Keratinocyte (primary cell): ENCODE measurements at regions not wholly inside any gene's neighbourhood (a gene's known extent, or its start where the extent isn't known, plus 50 kb on each side); places are given as distances from the start of the nearest gene placed in this dataset.
"Not testable (repeated sequence)": the region's sequence is repeated elsewhere in the genome, so short reads cannot be mapped to it uniquely, and the experiment has no call there.

Experiments
- EZH2 ChIP-seq: IDR thresholded peaks from one replicate; pipeline ENCODE4 v1.6.1; 2012; ENCODE audit warnings: inconsistent platforms, mild to moderate bottlenecking, low read length, moderate library complexity
- TF ChIP-seq, protein P1 (sequence below), 3 experiments: IDR thresholded peaks in 1 of 3; conservative IDR thresholded peaks in 1 of 3; optimal IDR thresholded peaks in 1 of 3; 2 replicates in 2 of 3; 3 replicates in 1 of 3; pipeline versions ENCODE3 to v1.5.1; 2011; ENCODE audit warnings: low read length in 3 of 3, mild to moderate bottlenecking in 3 of 3, moderate library complexity in 2 of 3, control low read depth in 1 of 3, inconsistent platforms in 1 of 3; ENCODE audit not compliant: insufficient read depth in 2 of 3; ENCODE audit errors: extremely low read depth in 1 of 3

DNA sequence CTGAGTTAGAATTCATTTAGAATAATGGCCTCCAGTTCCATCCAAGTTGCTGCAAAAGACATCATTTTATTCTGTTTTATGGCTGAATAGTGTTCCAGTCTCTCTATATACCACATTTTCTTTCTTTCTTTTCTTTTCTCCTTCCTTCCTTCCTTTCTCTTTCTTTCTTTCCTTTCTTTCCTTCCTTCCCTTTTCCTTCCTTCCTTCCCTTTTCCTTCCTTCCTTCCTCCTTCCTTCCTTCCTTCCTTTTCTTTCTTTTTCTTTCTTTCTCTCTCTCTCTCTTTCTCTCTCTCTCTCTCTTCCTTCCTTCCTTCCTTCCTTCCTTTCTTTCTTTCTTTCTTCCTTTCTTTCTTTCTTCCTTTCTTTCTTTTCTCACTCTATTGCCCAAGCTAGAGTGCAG, 330.2 kb downstream of the TSN start:
- TF ChIP-seq EZH2 = not testable (repeated sequence)
- TF ChIP-seq, protein P1, sequence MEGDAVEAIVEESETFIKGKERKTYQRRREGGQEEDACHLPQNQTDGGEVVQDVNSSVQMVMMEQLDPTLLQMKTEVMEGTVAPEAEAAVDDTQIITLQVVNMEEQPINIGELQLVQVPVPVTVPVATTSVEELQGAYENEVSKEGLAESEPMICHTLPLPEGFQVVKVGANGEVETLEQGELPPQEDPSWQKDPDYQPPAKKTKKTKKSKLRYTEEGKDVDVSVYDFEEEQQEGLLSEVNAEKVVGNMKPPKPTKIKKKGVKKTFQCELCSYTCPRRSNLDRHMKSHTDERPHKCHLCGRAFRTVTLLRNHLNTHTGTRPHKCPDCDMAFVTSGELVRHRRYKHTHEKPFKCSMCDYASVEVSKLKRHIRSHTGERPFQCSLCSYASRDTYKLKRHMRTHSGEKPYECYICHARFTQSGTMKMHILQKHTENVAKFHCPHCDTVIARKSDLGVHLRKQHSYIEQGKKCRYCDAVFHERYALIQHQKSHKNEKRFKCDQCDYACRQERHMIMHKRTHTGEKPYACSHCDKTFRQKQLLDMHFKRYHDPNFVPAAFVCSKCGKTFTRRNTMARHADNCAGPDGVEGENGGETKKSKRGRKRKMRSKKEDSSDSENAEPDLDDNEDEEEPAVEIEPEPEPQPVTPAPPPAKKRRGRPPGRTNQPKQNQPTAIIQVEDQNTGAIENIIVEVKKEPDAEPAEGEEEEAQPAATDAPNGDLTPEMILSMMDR (optimal IDR thresholded peaks at IDR 0.05 in 1 of 3, IDR thresholded peaks at IDR 0.05 in 1 of 3, conservative IDR thresholded peaks at IDR 0.05 in 1 of 3; ENCODE audit: extremely low read depth in 1 of 3, insufficient read depth in 2 of 3, low read length in 3 of 3) = not testable (repeated sequence)
